ENCODE measurements at regions not wholly inside any gene's neighbourhood (a gene's known extent, or its start where the extent isn't known, plus 50 kb on each side); places are given as distances from the start of the nearest gene placed in this dataset.
"Not testable (repeated sequence)": the region's sequence is repeated elsewhere in the genome, so short reads cannot be mapped to it uniquely, and the experiment has no call there.

- no peak for DNase-seq
These were observed 115.0 kb upstream of the TBL1X start for GRCh38 chrX:9349572-9350494.

GRCh38 chrX:9351126-9351525 lies 113.7 kb upstream of the TBL1X start:
- DNase-seq: no peak

- DNase-seq: no peak
These were observed 112.6 kb upstream of the TBL1X start for GRCh38 chrX:9352243-9352642.

GRCh38 chrX:9352694-9353411 lies 112.0 kb upstream of the TBL1X start:
- no peak for DNase-seq

- no peak for DNase-seq
These were observed 109.9 kb upstream of the TBL1X start for GRCh38 chrX:9354918-9355317.

- DNase-seq: no peak
These were observed 109.1 kb upstream of the TBL1X start for GRCh38 chrX:9355739-9356138.

GRCh38 chrX:9356846-9357245 lies 108.0 kb upstream of the TBL1X start:
- no peak for DNase-seq

GRCh38 chrX:9357518-9358114 lies 107.2 kb upstream of the TBL1X start:
- no peak for DNase-seq

- no peak for DNase-seq
These were observed 102.4 kb upstream of the TBL1X start for GRCh38 chrX:9362363-9362928.

GRCh38 chrX:9367421-9367820 lies 97.4 kb upstream of the TBL1X start:
- no peak for DNase-seq

- no peak for DNase-seq
These were observed 96.6 kb upstream of the TBL1X start for GRCh38 chrX:9368262-9368661.

GRCh38 chrX:9369802-9370291 lies 95.0 kb upstream of the TBL1X start:
- no peak for DNase-seq

GRCh38 chrX:9370893-9371292 lies 94.0 kb upstream of the TBL1X start:
- DNase-seq: no peak

GRCh38 chrX:9372866-9373265 lies 92.0 kb upstream of the TBL1X start:
- DNase-seq: no peak

- no peak for DNase-seq
These were observed 91.1 kb upstream of the TBL1X start for GRCh38 chrX:9373789-9374188.

GRCh38 chrX:9374555-9374954 lies 90.3 kb upstream of the TBL1X start:
- DNase-seq: no peak

GRCh38 chrX:9376111-9376510 lies 88.7 kb upstream of the TBL1X start:
- no peak for DNase-seq

GRCh38 chrX:9377216-9377615 lies 87.6 kb upstream of the TBL1X start:
- DNase-seq: not testable (repeated sequence)

GRCh38 chrX:9378980-9379696 lies 85.7 kb upstream of the TBL1X start:
- no peak for DNase-seq

GRCh38 chrX:9379697-9380551 lies 84.9 kb upstream of the TBL1X start:
- DNase-seq: no peak

- DNase-seq: no peak
These were observed 81.2 kb upstream of the TBL1X start for GRCh38 chrX:9383655-9384054.

GRCh38 chrX:9388450-9388849 lies 76.4 kb upstream of the TBL1X start:
- no peak for DNase-seq

All from effector CD4-positive, alpha-beta T cell (primary cell).